Activated T-helper 1 cell treated with anti-CD3 and anti-CD28 coated beads, Interleukin-2, amount 50 U/mL, for 16 hours (primary cell): ENCODE measurements at regions not wholly inside any gene's neighbourhood (a gene's known extent, or its start where the extent isn't known, plus 50 kb on each side); places are given as distances from the start of the nearest gene placed in this dataset.
"Not testable (repeated sequence)": the region's sequence is repeated elsewhere in the genome, so short reads cannot be mapped to it uniquely, and the experiment has no call there.

Source experiments
- DNase-seq, 2 donors: peaks; one replicate each; pipeline ENCODE4 v3.0.0-alpha.2; 2020; ENCODE audit warnings: low read depth in 1 of 2, low spot score in 1 of 2

DNA sequence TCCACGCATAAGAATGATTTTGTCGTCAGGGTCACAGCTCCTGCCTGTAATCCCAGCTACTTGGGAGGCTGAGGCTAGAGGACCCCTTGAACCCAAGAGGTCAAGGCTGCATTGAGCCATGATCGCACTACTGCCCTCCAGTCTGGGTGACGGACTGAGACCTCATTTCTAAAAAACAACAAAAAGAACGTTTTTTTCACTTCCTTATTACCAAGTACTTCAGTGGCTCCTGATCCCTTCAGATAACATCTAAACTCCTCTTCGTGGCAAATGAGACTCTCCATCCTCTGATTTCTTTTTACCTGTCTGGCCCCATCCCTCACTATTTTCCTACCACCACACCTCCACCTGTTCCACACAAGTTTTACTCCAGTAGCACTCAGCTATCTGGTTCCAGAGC is 105.4 kb upstream of the TLK1 start:
- no peak for DNase-seq

DNA sequence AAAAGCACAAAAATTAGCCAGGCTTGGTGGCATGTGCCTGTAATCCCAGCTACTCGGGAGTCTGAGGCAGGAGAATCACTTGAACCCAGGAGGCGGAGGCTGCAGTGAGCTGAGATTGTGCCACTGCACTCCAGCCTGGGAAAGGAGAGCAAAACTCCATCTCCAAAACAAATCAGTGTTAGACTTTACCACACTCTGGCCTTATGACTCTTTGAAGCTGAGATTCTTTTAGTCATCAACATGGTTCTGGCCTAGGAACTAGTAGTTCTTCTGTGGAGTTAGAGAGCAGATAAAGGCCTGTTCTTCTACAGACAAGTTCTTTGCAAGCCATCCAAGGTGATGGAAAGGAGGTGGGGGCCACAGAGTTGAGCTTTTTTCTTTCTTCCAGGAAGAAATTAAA is 100.8 kb upstream of the TLK1 start:
- DNase-seq = not testable (repeated sequence)

DNA sequence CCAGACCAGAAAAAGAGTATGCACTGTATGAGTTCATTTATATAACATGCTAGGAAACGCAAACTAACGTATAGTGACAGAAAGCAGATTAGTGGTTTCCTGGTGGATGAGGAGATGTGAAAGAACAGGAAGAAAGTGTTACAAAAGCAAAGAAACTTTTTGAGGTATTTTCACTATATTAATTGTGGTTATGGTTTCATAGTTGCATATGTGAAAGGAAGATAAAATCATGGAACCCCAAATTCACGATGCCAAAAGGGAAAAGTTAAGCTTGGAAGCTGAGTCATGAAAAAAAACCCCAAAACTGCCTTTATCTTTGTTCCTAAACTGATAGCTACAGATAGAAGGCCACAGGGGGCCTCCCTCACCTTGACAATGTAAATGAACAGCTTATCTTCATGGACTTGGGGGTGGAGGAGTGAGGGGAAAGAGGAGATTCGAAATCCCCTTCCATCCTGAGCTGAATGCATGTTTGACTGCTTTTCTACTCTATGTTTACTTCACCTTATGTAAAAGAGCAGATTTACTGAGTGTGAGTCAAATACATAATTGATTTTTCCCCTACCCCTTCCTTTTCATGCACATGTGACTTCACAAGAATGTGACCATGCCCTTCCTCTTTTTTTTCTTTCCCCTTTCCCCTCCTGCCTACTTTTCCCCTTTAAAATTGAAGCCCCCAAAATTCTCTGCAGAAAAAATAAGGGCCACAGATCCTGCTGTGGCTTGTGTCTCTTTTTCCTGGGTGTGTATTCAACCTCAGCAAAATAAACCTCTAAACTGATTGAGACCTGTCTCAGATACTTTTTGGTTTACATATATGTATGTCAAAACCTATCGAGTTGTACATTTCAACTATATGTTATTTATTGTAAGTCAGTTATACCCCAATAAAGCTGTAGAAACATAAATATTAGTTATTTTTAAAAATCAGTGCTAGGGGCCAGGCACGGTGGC is 100.1 kb upstream of the TLK1 start:
- DNase-seq = no peak

DNA sequence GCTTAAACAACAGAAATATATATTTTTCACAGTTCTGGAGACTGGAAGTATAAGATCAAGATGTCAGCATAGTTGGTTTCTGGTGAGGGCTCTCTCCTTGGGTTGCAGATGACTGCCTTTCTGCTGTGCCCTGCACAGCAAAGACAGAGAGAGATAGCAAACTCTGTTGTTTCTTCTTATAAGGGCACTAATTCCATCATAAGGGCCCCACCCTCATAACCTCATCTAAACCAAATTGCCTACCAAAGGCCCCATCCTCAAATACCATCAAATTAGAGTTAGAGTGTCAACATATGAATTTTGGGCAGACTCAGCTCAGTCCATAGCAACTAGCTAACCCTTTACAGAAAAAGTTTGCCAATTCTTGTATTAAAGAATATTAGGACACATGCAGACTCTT is 94.0 kb upstream of the TLK1 start:
- DNase-seq = no peak

DNA sequence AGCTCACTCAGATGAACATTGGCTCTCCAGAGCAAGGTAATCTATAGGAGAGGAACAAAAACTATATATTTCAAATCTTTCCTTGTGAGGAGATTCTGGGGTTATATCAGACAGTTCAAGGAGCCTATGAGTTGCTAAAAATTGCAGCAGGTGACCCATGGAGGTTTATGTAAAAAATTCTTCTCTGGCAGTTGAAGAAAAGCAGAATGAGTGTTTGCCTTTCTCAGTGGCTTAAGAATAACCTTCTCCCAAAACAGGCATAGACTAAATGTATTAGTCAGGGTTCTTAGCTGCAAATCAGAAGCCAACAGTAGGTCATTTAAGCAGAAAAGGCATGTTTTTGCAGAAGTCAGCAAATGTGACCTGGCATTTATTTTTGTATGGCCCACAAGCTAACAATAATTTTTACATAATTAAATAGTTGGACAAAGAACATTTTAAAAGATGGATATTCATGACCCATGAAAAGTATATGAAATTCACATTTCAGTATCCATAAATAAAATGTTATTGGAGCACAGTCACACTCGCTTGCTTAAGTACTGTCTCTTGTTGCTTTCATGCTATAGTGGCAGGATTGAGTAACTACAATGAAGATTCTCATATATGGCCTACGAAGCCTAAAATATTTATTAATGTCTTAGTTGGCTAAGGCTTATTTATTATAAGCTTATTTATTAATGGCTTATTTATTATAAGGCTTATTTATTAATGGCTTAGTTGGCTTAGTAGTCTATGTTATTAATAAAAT is 93.4 kb upstream of the TLK1 start:
- DNase-seq = no peak

DNA sequence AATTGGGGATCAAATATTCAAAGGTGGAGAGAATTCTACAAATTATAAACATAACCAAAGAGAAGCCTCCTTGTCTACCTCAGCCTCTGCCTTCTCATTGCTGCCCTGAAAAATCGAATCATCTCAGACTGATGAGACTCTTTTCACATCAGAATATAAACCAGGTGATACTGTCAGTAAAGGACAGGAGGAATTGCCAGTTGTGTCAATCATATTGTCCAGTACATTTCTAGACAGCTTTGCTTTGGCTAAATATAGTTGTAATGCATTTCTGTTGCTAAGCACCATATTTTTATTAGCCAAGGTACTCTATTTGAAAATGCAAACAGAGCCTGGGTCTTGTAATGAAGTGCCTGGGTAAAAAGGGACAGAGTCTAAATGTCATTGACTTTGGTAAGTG is 92.6 kb upstream of the TLK1 start:
- no peak for DNase-seq

DNA sequence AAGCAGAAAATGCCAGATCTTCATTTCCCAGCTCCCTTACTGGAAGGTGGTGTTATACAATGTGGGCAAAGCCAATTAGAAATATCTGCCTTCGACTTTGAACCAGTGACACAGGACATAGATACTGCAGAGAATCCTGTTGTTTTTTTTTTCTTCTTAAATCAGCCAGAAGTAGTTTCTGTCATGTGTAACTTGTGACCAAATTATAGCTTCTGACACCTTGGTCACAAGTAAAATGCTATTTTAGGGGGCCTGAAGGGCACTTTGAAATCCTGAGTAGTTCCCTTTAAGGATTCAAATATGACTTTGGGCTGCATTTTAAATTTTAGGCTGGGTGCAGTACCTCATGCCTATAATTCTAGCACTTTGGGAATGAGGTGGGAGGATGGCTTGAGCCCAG is 89.0 kb upstream of the TLK1 start:
- no peak for DNase-seq

DNA sequence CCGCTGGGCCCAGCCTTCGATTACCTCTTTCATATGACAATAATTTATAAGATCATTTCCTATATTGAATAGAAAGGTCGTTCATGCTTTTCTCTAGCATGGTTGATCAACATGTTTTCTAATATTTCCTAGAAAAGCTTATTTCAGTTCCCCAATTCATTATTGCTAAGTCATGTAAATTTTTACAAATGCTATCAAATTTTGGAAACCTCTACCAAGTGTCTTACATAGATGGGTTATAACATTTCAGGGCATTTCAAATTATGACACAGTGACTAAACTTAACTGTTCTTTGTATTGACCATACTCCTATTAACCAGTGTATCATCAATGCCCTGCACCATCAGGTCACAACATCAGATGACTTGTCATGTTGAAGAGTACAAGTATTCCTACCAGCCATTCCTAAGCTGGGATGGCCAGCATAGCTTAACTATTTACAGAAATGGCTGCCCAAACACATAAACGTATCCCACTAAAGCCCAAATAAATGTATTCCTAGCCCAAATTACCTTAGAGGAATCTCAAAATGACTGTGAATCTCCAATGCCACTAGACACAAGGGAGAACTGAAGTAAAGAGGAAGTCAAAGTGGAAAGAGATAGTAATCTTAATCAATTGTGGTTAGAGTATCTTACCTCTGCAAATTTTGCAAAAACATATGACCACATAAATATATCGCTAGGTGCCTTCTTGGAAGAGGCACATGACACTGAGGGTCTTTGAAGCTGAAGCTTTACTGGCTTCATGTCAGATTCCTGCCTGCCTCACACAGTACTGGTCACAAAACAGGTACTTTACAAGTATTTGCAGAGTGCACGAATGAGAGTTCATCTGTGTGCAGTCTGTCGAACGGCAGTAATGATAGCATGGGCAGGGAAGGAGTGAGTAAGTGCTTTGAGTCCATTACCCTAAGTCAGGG is 87.3 kb upstream of the TLK1 start:
- DNase-seq = no peak

DNA sequence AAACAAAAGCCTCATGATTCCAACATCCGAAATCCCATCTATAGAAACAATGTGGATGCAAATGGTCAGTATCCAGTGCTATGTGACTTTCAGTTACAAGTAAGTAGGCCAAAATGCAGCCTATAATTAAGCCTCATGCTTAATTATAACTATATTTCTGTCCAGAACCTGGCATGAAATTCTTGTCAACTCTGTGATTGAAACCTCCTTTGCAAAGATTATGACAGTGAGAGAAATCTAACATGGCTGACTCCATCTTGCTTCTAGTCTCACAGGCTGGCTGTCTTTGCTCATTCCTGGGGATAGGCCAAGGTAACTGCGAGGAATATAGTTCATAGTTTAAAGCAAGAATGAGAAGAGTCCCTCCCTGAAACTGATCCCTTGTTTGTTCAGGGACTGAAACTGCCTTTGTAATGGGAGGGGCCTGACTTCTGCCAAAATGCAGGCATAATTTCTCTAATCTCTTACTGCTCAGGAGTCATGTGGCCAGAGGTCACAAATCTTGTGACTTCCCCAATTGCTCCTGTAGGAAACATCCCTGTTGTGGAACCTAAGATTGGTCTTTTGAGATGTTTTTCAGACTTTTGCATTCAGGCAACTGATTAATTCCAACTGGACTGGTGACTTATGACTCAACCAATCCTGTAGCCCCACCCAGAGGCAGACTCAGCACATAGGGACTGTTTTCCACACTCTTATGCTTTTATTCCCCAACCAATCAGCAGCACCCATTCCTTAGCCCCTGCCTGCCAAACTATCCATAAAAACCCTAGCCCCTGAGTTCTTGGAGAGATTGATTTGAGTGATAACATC is 84.5 kb upstream of the TLK1 start:
- no peak for DNase-seq

DNA sequence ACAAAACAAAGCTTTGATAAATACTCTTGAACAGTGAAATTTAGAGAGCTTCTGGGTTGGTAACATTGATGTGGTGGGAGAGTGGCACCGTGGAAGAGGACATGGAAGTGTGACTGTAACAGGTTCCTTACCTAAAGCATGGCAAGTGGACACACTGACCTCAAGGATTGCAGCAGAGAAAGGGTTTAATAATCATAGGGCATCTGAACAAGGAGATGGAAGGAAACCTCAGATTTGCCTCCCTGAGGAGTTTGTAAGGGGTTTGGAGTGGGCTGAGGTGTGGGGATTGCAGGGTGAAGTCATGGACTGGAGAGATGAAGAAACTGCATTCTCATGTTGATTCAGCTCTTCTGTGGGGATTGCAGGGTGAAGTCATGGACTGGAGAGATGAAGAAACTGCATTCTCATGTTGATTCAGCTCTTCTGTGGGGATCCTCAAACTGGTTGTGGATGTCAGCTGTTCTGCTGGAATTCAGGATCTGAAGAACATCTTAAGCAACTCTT is 83.8 kb upstream of the TLK1 start:
- DNase-seq = no peak

DNA sequence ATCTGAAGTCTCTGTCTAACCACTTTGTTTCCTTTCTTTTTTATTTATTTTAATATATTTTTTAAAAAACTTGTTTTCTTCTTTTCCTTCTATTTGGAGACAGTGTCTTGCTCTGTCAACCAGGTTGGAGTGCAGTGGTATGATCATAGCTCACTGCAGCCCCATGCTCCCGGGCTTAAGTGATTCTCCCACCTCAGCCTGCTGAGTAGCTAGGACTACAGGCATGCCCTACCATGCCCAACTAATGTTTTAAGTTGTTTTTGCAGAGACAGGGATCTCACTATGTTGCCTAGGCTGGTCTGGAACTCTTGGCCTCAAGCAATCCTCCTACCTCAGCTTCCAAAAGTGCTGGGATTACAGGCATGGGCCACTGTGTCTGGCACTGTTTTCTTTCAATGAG is 81.1 kb upstream of the TLK1 start:
- no peak for DNase-seq

DNA sequence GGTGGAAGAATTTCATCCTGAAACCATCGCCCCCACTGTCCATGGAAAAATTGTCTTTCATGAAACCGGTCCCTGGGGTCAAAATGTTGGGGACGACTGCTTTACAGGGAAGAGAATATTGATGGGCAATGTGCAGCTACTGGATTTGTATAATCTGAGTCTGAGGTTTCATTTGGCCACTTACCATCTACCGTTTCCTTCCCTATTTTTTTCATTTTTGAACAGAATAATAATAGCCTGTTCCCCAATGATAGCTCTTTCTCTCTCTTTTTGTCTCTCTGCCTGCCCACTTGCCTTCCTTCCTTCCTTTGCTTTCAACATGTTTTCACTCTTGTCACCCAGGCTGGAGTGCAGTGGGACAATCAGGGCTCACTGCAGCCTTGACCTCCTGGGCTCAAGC is 78.3 kb upstream of the TLK1 start:
- no peak for DNase-seq

DNA sequence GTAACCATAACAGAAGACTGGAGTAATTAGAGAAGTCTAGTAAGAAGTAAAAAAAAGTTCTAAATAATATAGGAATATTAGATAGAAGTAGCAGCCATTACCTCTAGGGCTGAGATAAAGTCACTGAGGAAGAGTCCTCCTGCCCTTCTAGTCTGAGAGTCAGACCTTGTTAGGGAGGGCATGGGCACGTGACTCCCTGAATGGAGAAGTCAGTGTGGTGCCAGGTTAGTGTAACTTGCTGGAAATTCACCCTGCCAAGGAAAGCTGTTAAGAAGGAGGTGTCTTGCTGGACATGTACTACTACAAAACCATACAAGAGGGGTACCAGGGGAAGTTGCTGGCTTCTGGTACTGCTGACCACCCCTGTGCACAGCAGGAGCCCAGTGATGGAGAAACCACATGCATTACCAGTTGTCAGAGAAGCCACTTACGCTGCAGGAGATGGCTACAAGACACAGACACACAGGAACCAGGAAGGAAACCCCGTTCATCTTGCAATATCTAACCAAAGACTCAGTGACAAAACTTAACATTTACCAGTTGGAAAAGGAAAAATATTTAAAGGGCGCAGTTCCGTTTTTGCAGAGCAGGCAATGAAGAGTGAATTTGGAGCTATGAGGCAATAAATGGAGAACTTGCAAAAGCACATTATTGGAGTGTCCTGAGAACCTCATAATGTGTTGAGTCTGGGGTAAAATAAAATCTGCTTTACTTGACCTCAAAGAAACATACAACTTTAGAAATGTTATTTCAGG is 77.2 kb upstream of the TLK1 start:
- no peak for DNase-seq

DNA sequence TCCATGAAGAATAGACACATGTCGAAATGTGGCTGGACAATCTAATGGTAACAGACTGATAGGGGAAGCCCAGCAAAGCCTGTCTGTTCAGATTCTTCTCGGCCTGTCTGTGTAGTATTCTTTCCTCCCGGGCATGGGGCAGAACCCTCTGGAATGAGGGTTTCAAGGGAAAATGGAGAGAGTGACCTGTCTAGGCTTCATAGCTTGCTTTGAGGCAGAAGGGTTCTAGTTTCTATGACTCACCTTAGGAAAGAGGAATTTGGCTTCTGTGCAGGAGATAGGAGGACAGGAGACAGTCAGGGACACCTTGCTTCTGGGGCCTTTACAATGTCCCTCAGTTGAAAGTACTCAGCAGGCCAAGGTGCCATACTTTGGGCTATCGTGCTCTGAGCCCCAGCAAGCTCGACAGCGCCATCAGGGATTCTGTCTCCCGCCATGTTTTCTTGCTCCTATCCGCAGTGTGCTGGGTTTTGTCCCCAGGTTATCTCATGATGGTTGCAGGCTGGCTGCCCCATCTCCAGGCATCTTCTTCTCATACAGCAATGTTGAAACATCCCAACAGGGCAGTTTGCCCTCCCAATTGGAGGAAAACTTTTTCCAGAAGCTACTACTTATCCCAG is 74.7 kb upstream of the TLK1 start:
- no peak for DNase-seq

DNA sequence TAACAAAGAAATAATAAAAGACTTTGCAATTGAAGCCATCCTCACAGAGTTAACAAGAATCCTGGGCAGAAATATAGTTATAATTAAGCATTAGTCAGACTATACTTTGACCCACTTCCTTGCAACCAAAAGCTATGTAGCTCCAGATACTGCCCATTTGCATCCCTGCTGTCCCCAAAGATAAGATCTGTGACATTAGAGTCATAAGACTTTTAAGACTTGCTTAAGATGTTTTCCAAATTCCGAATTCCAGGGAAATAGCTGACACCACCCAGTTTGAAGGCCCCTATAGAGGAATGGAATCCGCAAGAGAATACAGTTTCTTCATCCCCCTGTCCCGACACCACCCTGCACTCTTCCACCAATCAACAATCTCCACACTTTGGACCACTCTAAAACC is 69.5 kb upstream of the TLK1 start:
- no peak for DNase-seq

DNA sequence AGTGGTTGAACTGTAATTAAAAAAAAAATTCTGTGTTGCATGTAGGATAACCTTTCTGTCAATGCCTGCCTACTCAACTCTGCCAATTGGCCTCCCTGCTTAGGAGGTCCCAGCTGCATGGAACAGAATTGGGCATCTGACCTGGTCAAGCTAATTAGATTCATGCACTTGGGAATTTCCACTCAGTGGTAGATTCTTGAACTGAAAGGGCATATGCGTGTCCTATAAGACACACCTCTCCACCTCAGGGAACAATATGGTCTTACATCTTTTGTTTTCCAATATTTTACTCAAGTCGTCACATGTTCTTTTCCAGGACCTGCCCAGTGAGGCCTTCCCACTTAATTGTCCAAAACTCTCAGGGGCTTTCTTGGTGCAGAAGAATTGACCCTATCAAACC is 68.1 kb upstream of the TLK1 start:
- DNase-seq = no peak

DNA sequence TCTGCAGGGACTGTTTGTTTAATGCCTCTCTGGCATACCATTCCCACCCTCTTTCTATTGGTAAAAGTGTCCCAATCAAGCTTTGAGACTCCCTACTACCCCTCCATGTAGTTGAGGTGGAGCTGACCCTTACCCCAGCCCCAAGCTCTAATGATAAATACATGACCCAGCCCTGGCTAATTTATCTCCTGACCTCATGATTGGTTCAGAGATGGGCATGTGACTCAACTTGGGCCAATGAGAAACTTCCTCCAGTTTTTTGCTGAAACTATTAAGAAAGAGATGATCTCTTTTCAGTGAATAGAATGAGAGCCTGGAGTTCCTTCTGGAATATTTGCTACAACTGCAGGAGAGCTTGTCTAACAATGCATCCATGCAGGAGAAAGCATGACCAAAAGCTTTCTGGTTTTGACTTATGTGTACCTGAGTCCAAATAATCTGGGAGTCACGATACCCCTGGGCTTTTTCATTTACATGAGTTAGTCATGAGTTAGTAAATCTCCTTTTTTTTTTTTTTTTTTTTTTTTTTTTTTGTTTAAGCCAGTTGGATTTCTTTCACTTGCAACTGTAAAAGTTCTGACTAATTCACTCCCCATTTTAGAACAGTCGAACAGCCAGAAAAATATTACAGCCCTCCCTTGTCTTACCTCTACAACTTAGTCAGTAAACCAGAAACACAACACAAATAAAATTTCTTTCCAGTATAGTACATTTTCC is 66.5 kb upstream of the TLK1 start:
- no peak for DNase-seq

DNA sequence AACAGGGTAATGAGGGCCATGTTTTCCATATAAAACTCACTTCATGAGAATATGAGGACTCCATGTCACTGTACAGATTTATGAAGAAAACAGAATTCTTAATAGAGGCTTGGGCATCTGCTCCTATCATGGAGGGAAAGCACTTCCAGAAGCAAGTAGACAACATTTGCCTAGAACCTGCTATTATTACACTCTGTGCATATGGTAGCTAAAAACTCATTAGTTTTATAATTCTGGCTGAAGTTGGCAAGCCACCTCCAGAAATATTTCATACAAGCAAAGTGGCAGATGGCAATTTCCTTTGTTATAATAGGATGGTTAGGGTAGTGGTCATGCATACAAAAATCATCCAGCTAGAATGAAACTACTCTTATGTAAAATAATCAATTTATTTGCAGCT is 65.8 kb upstream of the TLK1 start:
- no peak for DNase-seq

DNA sequence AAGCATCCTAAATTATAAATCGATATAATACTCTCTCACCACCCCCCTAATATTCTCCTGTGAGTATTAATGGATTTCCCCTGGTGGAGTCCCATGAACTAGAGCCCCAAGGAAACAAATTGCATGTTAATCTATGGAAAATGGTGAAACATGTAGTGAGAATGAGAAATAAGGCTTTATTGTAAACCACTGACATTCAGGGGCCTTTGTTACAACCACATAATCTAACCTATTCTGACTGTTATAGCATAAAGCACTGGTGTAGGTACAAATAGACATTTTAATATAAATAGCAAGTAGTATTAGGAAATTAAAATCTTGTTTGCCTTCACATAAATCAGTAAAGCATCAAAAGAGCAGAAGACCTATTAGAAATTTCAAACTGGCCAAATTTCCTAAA is 65.3 kb upstream of the TLK1 start:
- DNase-seq = no peak
